ENCODE measurements at regions not wholly inside any gene's neighbourhood (a gene's known extent, or its start where the extent isn't known, plus 50 kb on each side); places are given as distances from the start of the nearest gene placed in this dataset.

DNA sequence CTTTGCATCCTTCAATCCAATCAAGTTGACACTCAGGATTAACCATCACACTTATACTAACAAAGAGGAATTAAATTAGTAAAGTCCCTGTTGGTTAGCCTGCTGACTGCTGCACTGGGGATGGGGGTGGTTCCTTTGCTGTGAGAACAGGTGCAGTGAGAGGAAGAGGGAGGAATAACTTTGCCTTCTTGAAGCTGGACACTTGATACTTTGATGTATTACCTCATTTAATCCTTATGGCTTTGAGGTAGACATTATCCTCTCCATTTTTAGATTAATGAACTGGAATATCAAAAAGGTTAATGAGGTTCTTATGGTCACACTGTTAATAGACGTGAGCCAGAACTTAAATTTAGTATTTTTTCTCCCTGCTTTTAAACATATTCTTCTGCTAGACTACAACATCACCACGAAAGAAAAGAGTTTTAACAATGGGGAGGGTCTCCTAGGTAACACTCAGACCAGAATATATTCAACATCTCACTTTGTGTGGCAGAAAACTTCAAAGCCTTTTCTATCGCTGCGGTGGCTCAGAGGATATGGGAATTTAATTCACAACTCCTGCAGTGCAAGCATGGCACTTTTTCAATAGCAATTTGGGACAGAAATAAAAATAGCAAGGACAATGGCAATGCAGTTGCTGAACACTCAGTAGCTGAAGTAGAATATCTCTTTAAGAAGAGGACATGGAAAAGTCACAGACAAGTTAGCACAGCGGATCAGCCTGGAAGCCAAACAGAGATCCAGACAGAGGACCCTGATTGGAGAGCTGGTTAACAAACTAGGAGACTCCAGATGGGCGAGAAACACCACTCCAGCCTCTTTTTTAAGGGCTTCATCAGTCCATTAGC, 68.8 kb upstream of the DNAH14 start:
- TF ChIP-seq, protein P1, sequence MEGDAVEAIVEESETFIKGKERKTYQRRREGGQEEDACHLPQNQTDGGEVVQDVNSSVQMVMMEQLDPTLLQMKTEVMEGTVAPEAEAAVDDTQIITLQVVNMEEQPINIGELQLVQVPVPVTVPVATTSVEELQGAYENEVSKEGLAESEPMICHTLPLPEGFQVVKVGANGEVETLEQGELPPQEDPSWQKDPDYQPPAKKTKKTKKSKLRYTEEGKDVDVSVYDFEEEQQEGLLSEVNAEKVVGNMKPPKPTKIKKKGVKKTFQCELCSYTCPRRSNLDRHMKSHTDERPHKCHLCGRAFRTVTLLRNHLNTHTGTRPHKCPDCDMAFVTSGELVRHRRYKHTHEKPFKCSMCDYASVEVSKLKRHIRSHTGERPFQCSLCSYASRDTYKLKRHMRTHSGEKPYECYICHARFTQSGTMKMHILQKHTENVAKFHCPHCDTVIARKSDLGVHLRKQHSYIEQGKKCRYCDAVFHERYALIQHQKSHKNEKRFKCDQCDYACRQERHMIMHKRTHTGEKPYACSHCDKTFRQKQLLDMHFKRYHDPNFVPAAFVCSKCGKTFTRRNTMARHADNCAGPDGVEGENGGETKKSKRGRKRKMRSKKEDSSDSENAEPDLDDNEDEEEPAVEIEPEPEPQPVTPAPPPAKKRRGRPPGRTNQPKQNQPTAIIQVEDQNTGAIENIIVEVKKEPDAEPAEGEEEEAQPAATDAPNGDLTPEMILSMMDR (IDR thresholded peaks at IDR 0.05), result no peak
- TF ChIP-seq EZH2 (IDR thresholded peaks at IDR 0.05; ENCODE audit: borderline replicate concordance, insufficient read depth, low read depth, low read length, poor library complexity, severe bottlenecking), result no peak

All from B cell (primary cell).